ENCODE measurements at regions not wholly inside any gene's neighbourhood (a gene's known extent, or its start where the extent isn't known, plus 50 kb on each side); places are given as distances from the start of the nearest gene placed in this dataset.

DNA sequence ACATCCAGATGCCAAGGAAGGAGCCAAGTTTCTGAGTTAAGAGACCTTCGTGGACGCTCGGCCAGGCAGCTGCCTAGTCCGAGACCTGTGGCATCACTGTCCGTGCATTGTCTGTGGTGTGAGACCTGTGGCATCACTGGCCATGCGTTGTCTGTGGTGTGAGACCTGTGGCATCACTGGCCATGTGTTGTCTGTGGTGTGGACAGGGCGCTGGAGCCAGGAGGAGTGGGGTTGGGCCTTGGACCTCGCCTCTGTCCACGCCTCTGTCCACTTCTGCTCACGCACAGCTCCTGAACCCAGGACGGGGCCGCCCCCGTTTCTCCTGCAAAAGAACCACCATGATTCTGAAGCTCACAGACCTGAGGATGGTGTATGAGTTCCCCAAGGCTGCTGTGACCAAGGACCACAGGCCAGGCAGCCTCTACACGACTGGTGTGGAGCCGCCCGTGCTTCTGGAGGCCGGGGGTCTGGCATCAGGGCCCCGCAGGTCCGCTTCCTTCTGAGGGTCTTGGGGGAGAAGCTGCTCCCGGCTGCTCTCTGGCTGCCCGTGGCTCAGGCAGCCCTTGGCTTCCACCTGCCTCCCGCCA is 1218.3 kb downstream of the BRD1 start:
- Histone ChIP-seq H3K27me3 (ENCODE audit: insufficient read depth, poor library complexity, severe bottlenecking) (no peaks in the 10 kb centered on the region), H3K27ac (replicated peaks) (no peak overlapping the region), H3K4me3 (replicated peaks; ENCODE audit: insufficient read depth, low read length) (no peak overlapping the region)
- DNase-seq (ENCODE audit: low read depth in 1 of 2, low spot score in 1 of 2) = no peak
- TF ChIP-seq SPI1 (IDR thresholded peaks at IDR 0.05; ENCODE audit: borderline replicate concordance, low read depth) (no peak), POLR2AphosphoS5 (IDR thresholded peaks at IDR 0.05; ENCODE audit: low read depth) (no peak), CTCF (IDR thresholded peaks at IDR 0.05; ENCODE audit: insufficient read depth, low read length) (no peak), GABPA (IDR thresholded peaks at IDR 0.05; ENCODE audit: low read depth) (no peak)
- TF ChIP-seq, protein P1, sequence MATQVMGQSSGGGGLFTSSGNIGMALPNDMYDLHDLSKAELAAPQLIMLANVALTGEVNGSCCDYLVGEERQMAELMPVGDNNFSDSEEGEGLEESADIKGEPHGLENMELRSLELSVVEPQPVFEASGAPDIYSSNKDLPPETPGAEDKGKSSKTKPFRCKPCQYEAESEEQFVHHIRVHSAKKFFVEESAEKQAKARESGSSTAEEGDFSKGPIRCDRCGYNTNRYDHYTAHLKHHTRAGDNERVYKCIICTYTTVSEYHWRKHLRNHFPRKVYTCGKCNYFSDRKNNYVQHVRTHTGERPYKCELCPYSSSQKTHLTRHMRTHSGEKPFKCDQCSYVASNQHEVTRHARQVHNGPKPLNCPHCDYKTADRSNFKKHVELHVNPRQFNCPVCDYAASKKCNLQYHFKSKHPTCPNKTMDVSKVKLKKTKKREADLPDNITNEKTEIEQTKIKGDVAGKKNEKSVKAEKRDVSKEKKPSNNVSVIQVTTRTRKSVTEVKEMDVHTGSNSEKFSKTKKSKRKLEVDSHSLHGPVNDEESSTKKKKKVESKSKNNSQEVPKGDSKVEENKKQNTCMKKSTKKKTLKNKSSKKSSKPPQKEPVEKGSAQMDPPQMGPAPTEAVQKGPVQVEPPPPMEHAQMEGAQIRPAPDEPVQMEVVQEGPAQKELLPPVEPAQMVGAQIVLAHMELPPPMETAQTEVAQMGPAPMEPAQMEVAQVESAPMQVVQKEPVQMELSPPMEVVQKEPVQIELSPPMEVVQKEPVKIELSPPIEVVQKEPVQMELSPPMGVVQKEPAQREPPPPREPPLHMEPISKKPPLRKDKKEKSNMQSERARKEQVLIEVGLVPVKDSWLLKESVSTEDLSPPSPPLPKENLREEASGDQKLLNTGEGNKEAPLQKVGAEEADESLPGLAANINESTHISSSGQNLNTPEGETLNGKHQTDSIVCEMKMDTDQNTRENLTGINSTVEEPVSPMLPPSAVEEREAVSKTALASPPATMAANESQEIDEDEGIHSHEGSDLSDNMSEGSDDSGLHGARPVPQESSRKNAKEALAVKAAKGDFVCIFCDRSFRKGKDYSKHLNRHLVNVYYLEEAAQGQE (IDR thresholded peaks at IDR 0.05; ENCODE audit: insufficient replicate concordance, low read depth) = no peak

- DNase-seq (ENCODE audit: low read depth in 1 of 2, low spot score in 1 of 2) = no peak
- Histone ChIP-seq H3K27me3 (ENCODE audit: insufficient read depth, poor library complexity, severe bottlenecking) (no peaks in the 10 kb centered on the region), H3K4me3 (replicated peaks; ENCODE audit: insufficient read depth, low read length) (no peak overlapping the region), H3K27ac (replicated peaks) (no peak overlapping the region)
- TF ChIP-seq GABPA (IDR thresholded peaks at IDR 0.05; ENCODE audit: low read depth) = no peak
- TF ChIP-seq, protein P1 (IDR thresholded peaks at IDR 0.05; ENCODE audit: insufficient replicate concordance, low read depth) = no peak
- no peak for TF ChIP-seq POLR2AphosphoS5 (IDR thresholded peaks at IDR 0.05; ENCODE audit: low read depth)
These were observed 1219.6 kb downstream of the BRD1 start for GRCh38 chr22:48607901-48608662.

DNA sequence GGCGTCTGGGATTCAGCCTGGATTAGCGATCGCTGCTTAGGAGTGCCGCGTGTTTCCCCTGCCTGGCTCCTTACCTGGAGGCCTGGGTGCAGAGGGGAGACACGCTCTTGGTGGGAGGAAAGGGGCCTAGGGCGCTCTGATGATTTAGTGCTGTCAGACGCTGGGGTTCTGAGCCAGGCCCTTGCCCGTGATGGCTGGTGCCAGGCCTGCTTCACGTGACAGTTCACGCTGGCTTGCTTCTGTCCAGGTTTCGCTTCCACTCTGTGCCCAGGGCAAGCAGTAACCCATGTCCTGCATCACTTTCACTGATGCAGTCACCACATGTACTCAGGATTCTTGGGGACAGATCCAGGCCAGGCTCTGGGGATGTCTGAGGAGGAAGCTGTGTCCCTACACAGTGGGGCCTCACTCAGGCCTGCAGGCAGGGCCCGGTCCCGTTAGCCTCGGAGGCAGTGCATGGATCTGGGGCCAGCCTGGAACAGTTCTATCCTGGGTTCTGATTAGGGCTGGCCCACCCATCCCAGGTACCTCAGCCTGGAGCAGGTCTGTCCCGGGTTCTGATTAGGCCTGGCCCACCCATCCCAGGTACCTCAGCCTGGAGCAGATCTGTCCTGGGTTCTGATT is 1220.9 kb downstream of the BRD1 start:
- H3K27ac ChIP-seq (replicated peaks) = no peak overlapping the region
- TF ChIP-seq POLR2AphosphoS5 (IDR thresholded peaks at IDR 0.05; ENCODE audit: low read depth) = no peak
- no peak for TF ChIP-seq CTCF (IDR thresholded peaks at IDR 0.05; ENCODE audit: insufficient read depth, low read length)
- TF ChIP-seq, protein P1 (IDR thresholded peaks at IDR 0.05; ENCODE audit: insufficient replicate concordance, low read depth) = no peak
- TF ChIP-seq GABPA (IDR thresholded peaks at IDR 0.05; ENCODE audit: low read depth) = no peak
- no peak for TF ChIP-seq SPI1 (IDR thresholded peaks at IDR 0.05; ENCODE audit: borderline replicate concordance, low read depth)
- H3K27me3 ChIP-seq (ENCODE audit: insufficient read depth, poor library complexity, severe bottlenecking) = no peaks in the 10 kb centered on the region
- no peak for DNase-seq (ENCODE audit: low read depth in 1 of 2, low spot score in 1 of 2)
- H3K4me3 ChIP-seq (replicated peaks; ENCODE audit: insufficient read depth, low read length) = no peak overlapping the region

Measured in HL-60 (cell line).